ENCODE measurements at regions not wholly inside any gene's neighbourhood (a gene's known extent, or its start where the extent isn't known, plus 50 kb on each side); places are given as distances from the start of the nearest gene placed in this dataset.
"Not testable (repeated sequence)": the region's sequence is repeated elsewhere in the genome, so short reads cannot be mapped to it uniquely, and the experiment has no call there.

GRCh38 chr18:78241535-78242253, 737.9 kb upstream of the SALL3 start:
- no peak for DNase-seq

- no peak for DNase-seq
These were observed 737.4 kb upstream of the SALL3 start for GRCh38 chr18:78242254-78242643.

GRCh38 chr18:78242806-78243205, 736.8 kb upstream of the SALL3 start:
- no peak for DNase-seq

- DNase-seq: no peak
These were observed 734.8 kb upstream of the SALL3 start for GRCh38 chr18:78244779-78245178.

GRCh38 chr18:78245451-78245850, 734.2 kb upstream of the SALL3 start:
- no peak for DNase-seq

- DNase-seq: no peak
These were observed 733.6 kb upstream of the SALL3 start for GRCh38 chr18:78246050-78246449.

GRCh38 chr18:78246588-78246987, 733.0 kb upstream of the SALL3 start:
- DNase-seq: no peak

- no peak for DNase-seq
These were observed 731.9 kb upstream of the SALL3 start for GRCh38 chr18:78247615-78248289.

- DNase-seq: no peak
These were observed 724.6 kb upstream of the SALL3 start for GRCh38 chr18:78255013-78255412.

GRCh38 chr18:78268226-78268988, 711.2 kb upstream of the SALL3 start:
- no peak for DNase-seq

- no peak for DNase-seq
These were observed 707.8 kb upstream of the SALL3 start for GRCh38 chr18:78271790-78272189.

GRCh38 chr18:78273876-78274275, 705.7 kb upstream of the SALL3 start:
- DNase-seq: no peak

- DNase-seq: not testable (repeated sequence)
These were observed 696.2 kb upstream of the SALL3 start for GRCh38 chr18:78283425-78283824.

GRCh38 chr18:78292618-78293380, 686.8 kb upstream of the SALL3 start:
- no peak for DNase-seq

- no peak for DNase-seq
These were observed 686.1 kb upstream of the SALL3 start for GRCh38 chr18:78293540-78293939.

- DNase-seq: no peak
These were observed 685.6 kb upstream of the SALL3 start for GRCh38 chr18:78293940-78294541.

- DNase-seq: no peak
These were observed 684.4 kb upstream of the SALL3 start for GRCh38 chr18:78295262-78295661.

- no peak for DNase-seq
These were observed 683.5 kb upstream of the SALL3 start for GRCh38 chr18:78296166-78296565.

- no peak for DNase-seq
These were observed 682.6 kb upstream of the SALL3 start for GRCh38 chr18:78297048-78297447.

GRCh38 chr18:78303519-78304191, 676.0 kb upstream of the SALL3 start:
- no peak for DNase-seq

- no peak for DNase-seq
These were observed 675.1 kb upstream of the SALL3 start for GRCh38 chr18:78304192-78305164.

All from activated CD8-positive, alpha-beta memory T cell treated with anti-CD3 and anti-CD28 coated beads for 24 hours (primary cell).